NOMO-1 treated with dmso at 0.1 percent for 144 hours (cell line): ENCODE measurements at regions not wholly inside any gene's neighbourhood (a gene's known extent, or its start where the extent isn't known, plus 50 kb on each side); places are given as distances from the start of the nearest gene placed in this dataset.

ENCODE experiments used
- DNase-seq: peaks from one replicate; lab custom pipeline; 2025; ENCODE audit not compliant: unreplicated experiment; lab: John Stamatoyannopoulos, UW

GRCh38 chr2:176388861-176389260 lies 119.6 kb downstream of the MTX2 start:
- no peak for DNase-seq

- DNase-seq: no peak
These were observed 121.3 kb downstream of the MTX2 start for GRCh38 chr2:176390276-176391147.

DNA sequence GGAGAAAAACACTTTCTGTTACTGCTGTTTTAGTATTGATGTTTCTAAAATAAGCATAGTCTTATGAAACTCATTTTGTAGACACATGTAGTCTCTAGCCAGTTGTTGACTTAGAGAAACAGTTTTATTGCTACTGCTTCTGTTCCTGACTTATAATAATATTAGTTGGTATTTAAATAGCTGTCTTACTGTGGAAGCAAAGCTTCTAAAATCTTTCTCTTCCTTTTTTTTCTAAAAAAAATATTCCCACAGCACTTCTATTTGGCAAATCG lies 121.8 kb downstream of the MTX2 start:
- no peak for DNase-seq

- no peak for DNase-seq
These were observed 123.0 kb downstream of the MTX2 start for GRCh38 chr2:176392249-176392648.

DNA sequence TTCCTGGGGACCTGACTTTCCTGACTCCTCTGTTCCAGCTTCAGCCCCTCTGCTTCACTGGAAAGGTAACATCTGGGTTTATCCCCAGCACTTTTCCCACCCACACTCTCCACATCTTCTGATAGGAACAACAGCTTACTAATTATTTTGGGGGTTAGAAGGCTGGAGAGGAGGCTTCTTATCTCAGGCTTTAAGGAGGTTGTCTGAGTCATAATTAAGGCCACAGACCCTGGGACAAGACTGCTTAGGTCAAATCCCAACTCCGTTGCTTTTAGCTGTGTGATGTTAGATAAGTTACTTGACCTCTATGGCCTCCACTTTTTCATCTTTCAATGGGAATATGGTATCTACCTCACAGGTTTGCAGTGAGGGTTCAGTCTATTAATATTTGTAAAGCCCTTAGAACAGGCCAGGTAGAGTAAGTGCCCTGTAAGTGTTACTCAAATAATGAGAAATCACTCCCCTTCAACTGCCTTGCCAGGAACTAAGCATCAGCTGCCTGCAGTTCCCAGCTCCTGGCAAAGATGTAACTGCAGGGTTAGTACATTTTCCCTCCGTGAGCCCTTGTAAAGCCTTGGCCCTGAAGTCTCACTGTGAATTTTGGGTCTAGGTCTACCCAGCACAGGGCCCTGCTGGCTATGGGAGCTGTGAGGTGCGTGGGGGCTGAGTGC lies 123.6 kb downstream of the MTX2 start:
- no peak for DNase-seq

DNA sequence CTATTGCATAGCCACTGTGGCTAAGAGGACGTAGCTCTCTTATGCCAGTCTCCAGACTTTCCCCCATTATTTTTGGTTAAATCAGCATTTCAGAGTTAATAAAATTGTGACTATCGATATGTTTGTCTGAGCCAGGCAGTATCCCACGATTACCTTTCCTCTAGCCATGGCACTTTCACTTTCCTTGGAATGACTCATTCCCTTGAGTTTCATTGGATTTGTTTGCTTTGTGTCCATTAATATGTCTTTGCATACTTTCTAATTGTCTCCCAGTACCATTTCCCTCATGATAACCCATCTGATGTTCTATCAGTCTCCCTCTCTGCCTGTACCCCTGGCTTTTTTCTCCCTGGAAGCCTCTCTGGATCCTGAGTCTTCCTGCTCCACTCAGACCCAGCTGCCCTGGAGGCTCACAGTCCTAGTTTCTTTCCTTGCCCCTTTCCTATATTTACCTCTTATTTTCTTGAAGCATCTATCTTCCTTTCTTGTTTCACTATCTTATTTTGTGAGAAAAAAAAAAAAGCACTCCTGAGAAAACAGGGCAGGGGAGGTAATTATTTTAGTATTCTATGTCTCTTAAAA lies 126.1 kb downstream of the MTX2 start:
- DNase-seq: no peak

DNA sequence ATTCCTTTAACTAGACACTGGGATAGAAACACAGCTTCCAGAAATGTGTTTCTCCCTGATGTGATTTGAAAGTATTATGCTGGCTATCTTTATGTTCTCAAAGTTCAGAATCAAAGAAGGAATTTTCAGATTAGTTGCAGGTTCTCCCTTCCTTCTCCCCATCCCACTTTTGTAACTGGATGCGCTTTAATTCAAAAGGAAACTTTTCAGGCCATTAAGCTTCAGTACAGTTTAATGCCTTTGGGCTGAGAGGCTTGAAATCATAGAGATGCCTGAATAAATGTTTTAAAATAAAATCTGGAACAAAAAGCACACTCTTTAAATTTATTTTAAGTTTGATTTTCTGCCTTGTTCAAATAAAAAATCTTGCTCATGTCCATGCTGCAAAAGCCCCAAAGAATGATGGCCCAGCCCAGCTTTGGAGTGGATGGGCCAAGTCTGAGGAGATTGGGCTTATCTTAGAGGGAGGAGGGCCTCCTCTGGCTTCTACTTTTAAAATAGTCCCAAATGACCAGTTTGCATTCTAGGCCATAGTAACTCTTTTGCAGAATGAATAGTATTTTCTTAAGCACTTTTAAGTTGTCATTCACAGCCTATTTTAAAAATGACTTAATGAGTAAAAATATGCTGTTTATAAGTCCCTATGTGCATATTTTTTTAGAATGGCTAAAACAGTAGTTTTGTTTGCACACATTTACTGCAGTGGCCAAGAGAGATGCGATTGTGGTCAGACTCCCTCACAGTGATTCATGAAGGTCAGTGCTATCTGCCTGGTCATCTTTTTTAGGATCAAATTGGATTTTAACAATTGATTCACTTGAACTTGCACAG lies 129.2 kb downstream of the MTX2 start:
- DNase-seq: no peak

GRCh38 chr2:176399074-176399598 lies 129.9 kb downstream of the MTX2 start:
- DNase-seq: no peak

GRCh38 chr2:176405477-176405876 lies 136.2 kb downstream of the MTX2 start:
- DNase-seq: no peak

GRCh38 chr2:176407706-176408105 lies 138.5 kb downstream of the MTX2 start:
- no peak for DNase-seq

DNA sequence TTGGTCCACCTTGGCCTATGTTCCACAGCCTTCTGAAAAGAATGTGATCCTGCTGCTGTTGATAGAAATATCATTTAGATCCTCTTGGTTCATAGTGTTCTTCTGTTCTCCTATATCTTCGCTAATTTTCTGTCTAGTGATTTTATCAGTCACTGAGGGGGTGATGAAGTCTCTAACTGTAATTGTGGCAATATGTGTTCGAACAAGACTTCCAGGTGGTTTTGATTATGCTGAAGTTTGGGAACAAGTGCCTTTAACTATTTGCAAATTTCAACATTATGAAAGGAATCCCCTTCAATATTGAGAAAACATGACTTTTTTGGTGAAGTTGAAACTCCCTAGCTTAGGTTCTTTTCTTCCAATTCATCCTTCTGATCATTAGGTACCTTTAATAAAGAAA lies 140.4 kb downstream of the MTX2 start:
- DNase-seq: no peak

DNA sequence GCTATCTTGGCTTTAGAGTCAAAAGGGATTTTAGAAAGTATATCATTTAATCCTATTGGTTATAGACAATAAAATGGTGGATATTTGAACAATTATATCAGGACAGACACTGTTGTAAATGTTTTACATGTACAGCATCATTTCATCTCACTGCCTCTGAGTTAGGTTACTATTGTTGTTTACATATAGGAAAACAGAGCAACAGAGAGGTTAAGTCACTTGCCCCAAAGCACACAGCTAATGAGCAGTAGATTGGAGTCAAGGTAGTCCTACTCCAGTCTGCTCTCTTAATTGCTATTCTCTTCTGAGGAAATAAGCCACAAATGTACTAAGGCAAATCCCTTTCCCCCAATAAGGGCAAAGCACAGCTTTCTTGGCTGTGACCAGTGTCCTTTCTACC lies 142.9 kb downstream of the MTX2 start:
- no peak for DNase-seq

DNA sequence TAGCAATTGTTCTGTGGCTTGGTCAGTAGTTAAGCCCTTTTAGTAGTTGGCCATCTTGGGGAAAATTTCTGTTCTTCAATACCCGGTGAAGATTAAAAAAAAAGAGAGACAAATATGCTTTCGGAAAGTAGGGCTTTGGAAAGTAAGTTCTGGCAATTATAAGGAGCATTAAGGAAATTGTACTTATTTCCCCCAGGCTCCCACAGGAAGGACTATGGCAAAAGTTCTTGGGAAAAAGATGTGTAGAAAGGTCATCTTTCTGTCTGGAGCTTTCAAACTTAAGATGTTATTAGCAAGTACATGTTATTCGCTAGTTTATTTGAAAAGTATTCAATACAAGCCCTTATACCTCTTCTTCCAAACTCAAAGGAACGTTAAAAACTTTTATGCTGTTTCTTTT lies 144.5 kb downstream of the MTX2 start:
- DNase-seq: no peak

- DNase-seq: no peak
These were observed 145.4 kb downstream of the MTX2 start for GRCh38 chr2:176414641-176415040.

GRCh38 chr2:176415174-176415895 lies 146.1 kb downstream of the MTX2 start:
- no peak for DNase-seq

DNA sequence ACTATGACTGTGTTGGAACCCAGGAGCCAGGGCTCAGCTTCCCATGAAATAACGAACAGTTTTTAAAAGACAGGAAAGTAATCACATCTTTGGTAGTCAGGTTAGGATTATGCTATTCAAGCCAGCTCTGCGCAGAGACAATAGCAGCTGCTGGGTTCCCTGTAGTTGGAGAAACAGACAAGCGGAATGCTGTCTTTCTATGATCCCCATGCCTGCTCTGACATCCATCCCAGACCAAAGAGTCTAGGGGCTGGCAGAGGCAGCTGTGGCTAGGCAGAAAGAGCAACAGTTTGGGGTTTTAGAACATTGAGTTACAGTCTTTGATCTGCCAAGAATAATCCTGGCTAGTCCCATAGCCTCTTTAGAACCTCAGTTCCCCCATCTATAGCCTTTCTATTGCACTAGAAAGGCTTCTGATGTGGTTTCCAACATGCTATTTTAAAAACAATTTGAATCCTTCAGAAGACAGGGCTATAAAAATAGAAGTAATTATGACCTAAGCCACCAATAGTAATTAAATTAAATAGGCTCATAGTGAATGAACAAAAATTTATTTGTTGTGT lies 146.8 kb downstream of the MTX2 start:
- no peak for DNase-seq

GRCh38 chr2:176418768-176419167 lies 149.5 kb downstream of the MTX2 start:
- no peak for DNase-seq

DNA sequence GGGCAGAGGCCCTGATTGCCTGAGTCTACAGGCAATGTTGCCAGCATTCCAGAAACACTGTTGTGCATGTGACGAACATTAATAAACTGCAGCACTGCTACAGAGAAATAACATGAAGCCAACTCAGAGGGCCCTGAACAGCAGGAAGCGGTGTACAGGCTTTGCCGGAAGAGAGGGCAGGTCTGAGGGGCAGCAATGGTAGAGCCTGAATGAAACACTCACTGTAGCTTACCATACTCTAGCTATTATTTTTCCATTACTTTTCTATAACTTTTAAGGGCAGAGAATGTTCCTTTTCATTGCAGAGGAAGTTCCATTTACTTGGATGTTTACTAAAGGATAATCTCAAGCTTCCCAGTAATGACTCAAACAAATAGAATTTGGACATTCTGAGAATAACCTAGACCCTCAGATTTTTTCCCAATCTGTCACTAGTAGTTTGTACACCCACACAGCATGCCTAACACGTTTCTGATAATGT lies 150.4 kb downstream of the MTX2 start:
- DNase-seq: no peak

DNA sequence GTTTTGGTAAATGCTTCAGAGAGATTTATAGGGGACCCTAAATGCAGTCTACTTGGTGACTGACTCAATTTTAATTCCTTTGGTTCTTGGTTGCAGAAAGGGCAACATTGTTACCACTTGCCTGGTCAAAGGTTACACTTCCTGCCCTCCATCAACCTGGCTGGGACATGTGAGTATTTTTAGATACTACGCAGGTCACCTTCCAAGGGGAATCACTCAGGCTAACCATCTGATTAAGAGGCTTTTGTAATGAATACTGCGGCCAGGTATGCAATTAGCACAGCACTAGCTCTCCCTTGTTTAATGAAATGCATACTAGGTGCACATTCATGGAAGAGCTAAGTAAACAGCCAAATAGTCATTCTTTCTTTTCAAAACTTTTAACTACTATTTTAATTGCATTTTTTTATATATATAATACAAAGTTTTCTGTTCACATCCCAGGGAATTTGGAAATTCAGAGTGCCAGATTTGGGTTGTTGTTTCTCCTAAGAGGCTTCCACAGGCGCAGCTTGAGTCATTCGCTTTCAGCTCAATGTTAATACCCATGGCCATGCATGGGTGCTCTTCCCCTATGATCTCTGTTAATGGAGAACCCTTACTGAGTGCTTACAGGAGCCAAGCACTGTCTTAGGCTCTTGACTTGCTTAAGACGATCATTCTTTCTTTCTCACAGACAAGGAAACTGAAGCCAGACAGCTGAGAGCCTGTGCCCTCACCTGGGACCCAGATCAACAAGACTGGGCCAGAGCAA lies 152.2 kb downstream of the MTX2 start:
- DNase-seq: no peak
